ENCODE measurements at regions not wholly inside any gene's neighbourhood (a gene's known extent, or its start where the extent isn't known, plus 50 kb on each side); places are given as distances from the start of the nearest gene placed in this dataset.

DNA sequence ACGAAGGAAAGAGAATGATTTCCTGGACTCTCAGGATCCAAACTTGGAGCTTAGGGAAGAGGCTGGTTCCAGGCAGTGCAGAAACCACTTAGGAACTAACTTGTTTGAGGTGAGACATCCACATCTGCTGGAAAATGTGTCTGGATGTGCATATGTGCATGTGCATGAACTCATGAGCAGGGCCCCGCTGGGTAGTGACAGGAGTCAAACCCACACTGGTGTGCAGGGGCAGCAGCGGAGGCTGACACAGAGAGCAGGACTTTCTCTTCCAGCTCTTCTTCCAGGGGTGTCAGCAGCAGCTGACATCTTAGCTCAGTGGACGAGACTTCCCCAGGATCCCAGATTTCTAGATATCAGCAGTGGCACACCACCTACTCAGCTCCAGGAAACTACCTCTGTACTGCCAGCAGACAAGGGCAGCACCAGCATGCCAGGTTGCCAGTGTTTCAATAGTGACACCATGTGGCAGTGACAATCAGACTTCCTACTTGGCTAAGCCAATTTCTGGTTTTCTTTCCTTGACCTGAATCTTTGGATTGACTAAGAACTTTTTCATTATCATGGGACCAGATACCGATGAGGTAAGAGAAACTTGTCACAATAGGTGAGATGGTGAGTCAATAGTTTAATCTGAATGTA, 227.5 kb upstream of the ZC3H12C start:
- peak overlapping the region; percentile 26 for H3K56ac ChIP-seq (ENCODE audit: low read length)
- H2AK5ac ChIP-seq (ENCODE audit: low read length) = no peak overlapping the region
- peak; percentile 70 for DNase-seq
- H3K36me3 ChIP-seq (ENCODE audit: control insufficient read depth, insufficient read depth, low read length) = no peaks in the 10 kb centered on the region
- H3K4me3 ChIP-seq (ENCODE audit: low read length) = no peak overlapping the region
- H3K79me1 ChIP-seq (ENCODE audit: low read length) = no peaks in the 10 kb centered on the region
- H3K27me3 ChIP-seq (ENCODE audit: insufficient read depth, low read length, poor library complexity) = no peaks in the 10 kb centered on the region
- no peaks in the 10 kb centered on the region for H3K79me2 ChIP-seq (ENCODE audit: control insufficient read depth, insufficient read depth, low read length)
- peak overlapping the region; percentile 14 for H2BK5ac ChIP-seq (ENCODE audit: low read length)
- peaks cover 9% of the 10 kb centered on the region for H3K4me1 ChIP-seq (ENCODE audit: control insufficient read depth, low read depth, low read length)
- H3K27ac ChIP-seq (ENCODE audit: low read depth, low read length) = no peak overlapping the region
- H3K4me2 ChIP-seq (ENCODE audit: low read length) = no peak overlapping the region
- no peak overlapping the region for H4K8ac ChIP-seq (ENCODE audit: low read depth, low read length)
- peak overlapping the region; percentile 20 for H3K9ac ChIP-seq (ENCODE audit: low read length)
- no CpG with 5 or more reads among the region's 5 CpGs for WGBS (ENCODE audit: extremely low coverage, insufficient coverage, low lambda C conversion rate)
- H4K5ac ChIP-seq (ENCODE audit: low read length) = no peak overlapping the region
- peak overlapping the region; percentile 16 for H3K18ac ChIP-seq (ENCODE audit: low read length)
- no peak overlapping the region for H2BK15ac ChIP-seq (replicated peaks; ENCODE audit: low read depth)
- H3K4ac ChIP-seq (ENCODE audit: low read depth, low read length) = peak overlapping the region; percentile 5
- no peak overlapping the region for H3K23ac ChIP-seq (ENCODE audit: low read length)
- H2BK120ac ChIP-seq (ENCODE audit: low read depth, low read length) = peak overlapping the region; percentile 96

DNA sequence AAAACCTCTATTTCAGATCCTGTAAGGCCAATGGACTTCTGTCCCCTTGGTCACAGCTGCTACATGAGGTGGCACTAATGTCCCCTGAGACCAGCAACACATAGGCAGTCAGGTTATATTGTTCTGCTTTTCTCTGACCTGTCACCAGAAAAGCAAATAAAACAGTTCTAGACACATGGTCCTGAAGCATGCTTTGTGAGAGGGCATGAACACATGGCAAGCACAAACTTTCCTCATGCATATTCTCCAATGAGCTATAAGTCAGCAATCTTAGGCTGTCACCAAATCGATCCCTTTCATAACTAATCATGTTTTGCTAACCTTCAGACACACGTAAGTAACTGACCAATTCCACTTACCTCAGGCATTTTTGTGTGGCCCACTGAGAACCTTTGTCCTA, 225.4 kb upstream of the ZC3H12C start:
- H2BK120ac ChIP-seq (ENCODE audit: low read depth, low read length) = no peak overlapping the region
- H3K23ac ChIP-seq (ENCODE audit: low read length) = no peak overlapping the region
- H2BK15ac ChIP-seq (replicated peaks; ENCODE audit: low read depth) = no peak overlapping the region
- no peak overlapping the region for H4K5ac ChIP-seq (ENCODE audit: low read length)
- peaks cover 9% of the 10 kb centered on the region for H3K4me1 ChIP-seq (ENCODE audit: control insufficient read depth, low read depth, low read length)
- no peaks in the 10 kb centered on the region for H3K27me3 ChIP-seq (ENCODE audit: insufficient read depth, low read length, poor library complexity)
- no peak for DNase-seq
- H2AK5ac ChIP-seq (ENCODE audit: low read length) = no peak overlapping the region
- no peak overlapping the region for H4K8ac ChIP-seq (ENCODE audit: low read depth, low read length)
- H3K36me3 ChIP-seq (ENCODE audit: control insufficient read depth, insufficient read depth, low read length) = no peaks in the 10 kb centered on the region
- WGBS (ENCODE audit: extremely low coverage, insufficient coverage, low lambda C conversion rate) = no CpG with 5 or more reads among the region's 2 CpGs
- H3K79me2 ChIP-seq (ENCODE audit: control insufficient read depth, insufficient read depth, low read length) = no peaks in the 10 kb centered on the region
- H3K27ac ChIP-seq (ENCODE audit: low read depth, low read length) = no peak overlapping the region
- no peak overlapping the region for H3K18ac ChIP-seq (ENCODE audit: low read length)
- H3K56ac ChIP-seq (ENCODE audit: low read length) = no peak overlapping the region
- H3K4me3 ChIP-seq (ENCODE audit: low read length) = no peak overlapping the region
- H3K9ac ChIP-seq (ENCODE audit: low read length) = no peak overlapping the region
- no peak overlapping the region for H3K4ac ChIP-seq (ENCODE audit: low read depth, low read length)
- H3K4me2 ChIP-seq (ENCODE audit: low read length) = no peak overlapping the region
- H2BK5ac ChIP-seq (ENCODE audit: low read length) = no peak overlapping the region
- H3K79me1 ChIP-seq (ENCODE audit: low read length) = no peaks in the 10 kb centered on the region

DNA sequence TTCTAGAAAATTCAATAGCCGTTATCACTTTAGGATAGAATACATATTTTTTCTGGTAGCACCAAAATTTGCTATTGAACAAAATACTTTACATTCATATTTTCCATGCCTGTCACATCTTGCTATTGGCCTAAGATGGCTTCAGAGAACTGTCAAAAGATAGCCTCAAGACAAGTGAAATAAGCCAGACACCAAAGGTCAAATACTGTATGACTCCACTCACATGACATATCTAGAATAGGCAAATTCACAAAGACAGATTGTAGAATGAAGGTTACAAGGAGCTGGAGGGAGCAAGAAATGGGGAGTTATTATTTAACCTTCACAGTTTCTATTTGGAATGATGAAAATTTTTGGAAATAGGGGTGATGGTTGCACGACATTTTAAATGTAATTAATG, 223.7 kb upstream of the ZC3H12C start:
- Histone ChIP-seq H3K9ac (ENCODE audit: low read length) (no peak overlapping the region), H3K36me3 (ENCODE audit: control insufficient read depth, insufficient read depth, low read length) (no peaks in the 10 kb centered on the region), H2BK15ac (replicated peaks; ENCODE audit: low read depth) (peak overlapping the region; percentile 20), H3K4ac (ENCODE audit: low read depth, low read length) (no peak overlapping the region), H3K18ac (ENCODE audit: low read length) (no peak overlapping the region), H3K79me2 (ENCODE audit: control insufficient read depth, insufficient read depth, low read length) (no peaks in the 10 kb centered on the region), H3K4me1 (ENCODE audit: control insufficient read depth, low read depth, low read length) (peaks cover 7% of the 10 kb centered on the region), H3K56ac (ENCODE audit: low read length) (no peak overlapping the region), H3K27me3 (ENCODE audit: insufficient read depth, low read length, poor library complexity) (no peaks in the 10 kb centered on the region), H3K4me3 (ENCODE audit: low read length) (no peak overlapping the region), H3K27ac (ENCODE audit: low read depth, low read length) (no peak overlapping the region), H2BK120ac (ENCODE audit: low read depth, low read length) (no peak overlapping the region), H4K5ac (ENCODE audit: low read length) (no peak overlapping the region), H2BK5ac (ENCODE audit: low read length) (no peak overlapping the region), H3K4me2 (ENCODE audit: low read length) (no peak overlapping the region), H4K8ac (ENCODE audit: low read depth, low read length) (no peak overlapping the region), H3K23ac (ENCODE audit: low read length) (no peak overlapping the region), H3K79me1 (ENCODE audit: low read length) (no peaks in the 10 kb centered on the region), H2AK5ac (ENCODE audit: low read length) (no peak overlapping the region)
- DNase-seq = no peak
- no CpG with 5 or more reads among the region's 2 CpGs for whole genome bisulfite sequencing (ENCODE audit: extremely low coverage, insufficient coverage, low lambda C conversion rate)

DNA sequence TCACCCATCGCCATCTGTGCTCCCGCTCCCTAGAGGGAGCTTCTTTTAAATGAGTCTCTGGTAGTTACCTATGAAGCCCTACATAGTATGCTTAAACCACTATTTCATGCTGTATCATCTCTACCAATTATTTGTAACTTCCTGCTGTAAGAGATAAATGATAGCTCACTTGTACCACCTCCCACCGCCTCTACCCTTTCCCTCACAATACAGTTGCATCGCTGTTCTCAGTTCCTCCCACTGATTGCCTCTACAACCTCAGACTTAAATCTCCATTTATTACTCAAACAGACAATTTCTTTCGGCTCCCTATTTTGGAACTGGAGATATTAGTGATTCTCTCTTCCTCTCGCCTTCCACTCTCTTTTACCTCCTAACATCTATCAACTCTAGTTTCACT, 222.9 kb upstream of the ZC3H12C start:
- H2BK120ac ChIP-seq (ENCODE audit: low read depth, low read length) = no peak overlapping the region
- H3K4me1 ChIP-seq (ENCODE audit: control insufficient read depth, low read depth, low read length) = peaks cover 2% of the 10 kb centered on the region
- no peak overlapping the region for H4K8ac ChIP-seq (ENCODE audit: low read depth, low read length)
- H4K5ac ChIP-seq (ENCODE audit: low read length) = no peak overlapping the region
- H3K23ac ChIP-seq (ENCODE audit: low read length) = no peak overlapping the region
- H3K4me3 ChIP-seq (ENCODE audit: low read length) = no peak overlapping the region
- no peak overlapping the region for H3K18ac ChIP-seq (ENCODE audit: low read length)
- H3K36me3 ChIP-seq (ENCODE audit: control insufficient read depth, insufficient read depth, low read length) = no peaks in the 10 kb centered on the region
- no peak overlapping the region for H2BK5ac ChIP-seq (ENCODE audit: low read length)
- H3K4me2 ChIP-seq (ENCODE audit: low read length) = no peak overlapping the region
- DNase-seq = no peak
- H3K79me1 ChIP-seq (ENCODE audit: low read length) = no peaks in the 10 kb centered on the region
- no peak overlapping the region for H3K9ac ChIP-seq (ENCODE audit: low read length)
- no peak overlapping the region for H3K27ac ChIP-seq (ENCODE audit: low read depth, low read length)
- no peak overlapping the region for H2BK15ac ChIP-seq (replicated peaks; ENCODE audit: low read depth)
- H2AK5ac ChIP-seq (ENCODE audit: low read length) = no peak overlapping the region
- WGBS (ENCODE audit: extremely low coverage, insufficient coverage, low lambda C conversion rate) = no CpG with 5 or more reads among the region's 6 CpGs
- no peaks in the 10 kb centered on the region for H3K27me3 ChIP-seq (ENCODE audit: insufficient read depth, low read length, poor library complexity)
- H3K79me2 ChIP-seq (ENCODE audit: control insufficient read depth, insufficient read depth, low read length) = no peaks in the 10 kb centered on the region
- no peak overlapping the region for H3K4ac ChIP-seq (ENCODE audit: low read depth, low read length)
- H3K56ac ChIP-seq (ENCODE audit: low read length) = no peak overlapping the region

DNA sequence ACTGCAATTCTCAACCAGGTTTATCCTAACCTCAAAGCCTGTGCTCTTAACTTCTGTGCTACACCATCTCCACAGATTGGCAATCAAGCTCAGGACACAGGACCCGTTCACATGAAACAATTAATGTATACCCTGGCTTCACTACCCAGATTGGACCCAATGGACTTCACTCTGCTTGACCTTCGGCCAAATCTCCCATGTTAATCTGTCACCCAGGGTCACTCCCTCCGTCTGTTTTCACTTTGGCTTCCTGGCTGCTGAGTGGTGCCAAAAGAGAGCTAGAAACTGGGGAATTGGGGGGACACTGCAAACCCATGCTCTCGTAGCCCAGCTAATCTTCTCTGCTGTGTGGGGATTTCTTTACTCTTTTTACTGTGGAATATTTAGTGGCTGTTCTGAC, 216.1 kb upstream of the ZC3H12C start:
- no CpG with 5 or more reads among the region's 4 CpGs for WGBS (ENCODE audit: extremely low coverage, insufficient coverage, low lambda C conversion rate)
- no peak overlapping the region for H4K5ac ChIP-seq (ENCODE audit: low read length)
- H3K79me2 ChIP-seq (ENCODE audit: control insufficient read depth, insufficient read depth, low read length) = no peaks in the 10 kb centered on the region

DNA sequence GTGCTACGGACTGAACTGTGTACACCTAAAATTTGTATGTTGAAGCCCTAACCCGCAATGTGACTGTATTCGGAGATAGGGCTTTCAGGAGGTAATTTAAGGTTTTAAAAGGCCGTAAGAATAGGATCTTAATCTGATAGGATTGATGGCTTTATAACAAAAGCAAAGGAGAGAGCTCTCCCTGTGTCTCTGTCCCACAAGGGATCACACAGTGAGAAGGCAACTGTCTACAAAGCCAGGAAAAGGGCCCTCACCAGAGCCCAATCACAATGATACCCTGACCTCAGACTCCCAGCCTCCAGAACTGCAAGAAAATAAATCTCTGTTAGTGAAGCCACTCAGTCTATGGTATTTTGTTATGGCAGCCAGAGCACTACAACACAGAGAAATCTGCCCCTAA, 208.7 kb upstream of the ZC3H12C start:
- H3K79me2 ChIP-seq (ENCODE audit: control insufficient read depth, insufficient read depth, low read length) = no peaks in the 10 kb centered on the region
- no peak overlapping the region for H3K4me3 ChIP-seq (ENCODE audit: low read length)
- H3K9ac ChIP-seq (ENCODE audit: low read length) = no peak overlapping the region
- H2BK120ac ChIP-seq (ENCODE audit: low read depth, low read length) = no peak overlapping the region
- H4K5ac ChIP-seq (ENCODE audit: low read length) = no peak overlapping the region
- no peak overlapping the region for H3K56ac ChIP-seq (ENCODE audit: low read length)
- no peak overlapping the region for H2BK15ac ChIP-seq (replicated peaks; ENCODE audit: low read depth)
- no CpG with 5 or more reads among the region's 4 CpGs for WGBS (ENCODE audit: extremely low coverage, insufficient coverage, low lambda C conversion rate)
- H3K27me3 ChIP-seq (ENCODE audit: insufficient read depth, low read length, poor library complexity) = no peaks in the 10 kb centered on the region
- H3K4me1 ChIP-seq (ENCODE audit: control insufficient read depth, low read depth, low read length) = no peaks in the 10 kb centered on the region
- no peak overlapping the region for H3K23ac ChIP-seq (ENCODE audit: low read length)
- H3K4me2 ChIP-seq (ENCODE audit: low read length) = no peak overlapping the region
- no peaks in the 10 kb centered on the region for H3K79me1 ChIP-seq (ENCODE audit: low read length)
- no peak overlapping the region for H2BK5ac ChIP-seq (ENCODE audit: low read length)
- no peaks in the 10 kb centered on the region for H3K36me3 ChIP-seq (ENCODE audit: control insufficient read depth, insufficient read depth, low read length)
- no peak for DNase-seq
- H3K18ac ChIP-seq (ENCODE audit: low read length) = no peak overlapping the region
- H2AK5ac ChIP-seq (ENCODE audit: low read length) = no peak overlapping the region
- no peak overlapping the region for H3K4ac ChIP-seq (ENCODE audit: low read depth, low read length)
- H4K8ac ChIP-seq (ENCODE audit: low read depth, low read length) = no peak overlapping the region
- no peak overlapping the region for H3K27ac ChIP-seq (ENCODE audit: low read depth, low read length)

More for the DNA sequence above, 216.1 kb upstream of the ZC3H12C start:
- Histone ChIP-seq H3K4me1 (ENCODE audit: control insufficient read depth, low read depth, low read length) (no peaks in the 10 kb centered on the region), H3K36me3 (ENCODE audit: control insufficient read depth, insufficient read depth, low read length) (no peaks in the 10 kb centered on the region), H3K4me3 (ENCODE audit: low read length) (no peak overlapping the region), H2BK15ac (replicated peaks; ENCODE audit: low read depth) (no peak overlapping the region), H2BK5ac (ENCODE audit: low read length) (no peak overlapping the region), H3K9ac (ENCODE audit: low read length) (no peak overlapping the region), H3K4ac (ENCODE audit: low read depth, low read length) (no peak overlapping the region), H3K27ac (ENCODE audit: low read depth, low read length) (no peak overlapping the region), H3K4me2 (ENCODE audit: low read length) (no peak overlapping the region), H3K79me1 (ENCODE audit: low read length) (no peaks in the 10 kb centered on the region), H3K23ac (ENCODE audit: low read length) (no peak overlapping the region), H3K18ac (ENCODE audit: low read length) (no peak overlapping the region), H2AK5ac (ENCODE audit: low read length) (no peak overlapping the region), H4K8ac (ENCODE audit: low read depth, low read length) (no peak overlapping the region), H3K27me3 (ENCODE audit: insufficient read depth, low read length, poor library complexity) (no peaks in the 10 kb centered on the region), H2BK120ac (ENCODE audit: low read depth, low read length) (no peak overlapping the region), H3K56ac (ENCODE audit: low read length) (no peak overlapping the region)
- no peak for DNase-seq

All from mesendoderm (in vitro differentiated cells).